SK-N-DZ (cell line): ENCODE measurements at regions not wholly inside any gene's neighbourhood (a gene's known extent, or its start where the extent isn't known, plus 50 kb on each side); places are given as distances from the start of the nearest gene placed in this dataset.
A peak's percentile ranks its signal among the peaks of the same experiment; 100 is the strongest.

ENCODE experiments used
- DNase-seq: peaks from one replicate; pipeline ENCODE4 v3.0.0-alpha.2; 2015; ENCODE audit warnings: low spot score

- DNase-seq = no peak
Measured at GRCh38 chr1:98210064-98210463, 289.2 kb upstream of the DPYD start.

- no peak for DNase-seq
Measured at GRCh38 chr1:98205291-98206017, 284.6 kb upstream of the DPYD start.

DNA sequence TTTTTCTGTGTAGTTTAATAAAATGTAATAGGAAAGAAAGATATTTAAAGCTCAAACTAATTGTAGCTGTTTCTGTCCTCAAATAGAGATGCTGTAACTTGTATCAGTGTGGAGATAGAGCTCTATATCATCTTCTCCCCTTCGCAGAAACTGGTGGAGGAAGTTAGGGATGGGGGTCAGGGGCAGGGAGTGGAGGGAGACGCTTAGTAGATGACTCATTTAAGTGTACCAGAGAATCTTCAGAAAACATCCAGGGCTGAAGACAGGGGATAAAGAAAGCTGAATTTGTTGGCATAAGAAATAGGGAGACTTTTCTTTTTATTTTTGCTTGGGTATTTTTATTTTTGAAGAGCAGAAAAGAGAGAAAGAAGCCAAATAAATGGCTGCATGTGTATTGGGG lies 282.6 kb upstream of the DPYD start:
- no peak for DNase-seq

DNA sequence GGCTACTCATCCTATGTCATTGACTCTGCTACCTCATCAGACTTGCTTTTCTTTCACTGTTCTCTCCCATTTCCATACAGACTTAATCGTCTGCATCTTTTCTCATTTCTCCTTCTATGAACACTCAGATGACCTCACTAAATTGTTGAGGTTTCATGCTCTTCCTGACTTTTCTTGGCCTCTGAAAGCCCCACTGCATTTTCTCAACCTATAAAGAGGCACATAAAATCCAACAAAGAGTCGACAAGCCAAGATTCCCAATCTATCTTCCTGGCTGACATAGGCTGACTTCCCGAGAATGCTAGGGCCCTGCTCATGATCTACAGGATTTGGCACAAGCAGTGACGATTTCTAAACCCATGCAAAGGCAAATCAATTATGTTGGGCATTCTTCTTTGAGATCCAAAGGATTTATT lies 280.8 kb upstream of the DPYD start:
- DNase-seq = no peak

- no peak for DNase-seq
Measured at GRCh38 chr1:98197356-98197755, 276.5 kb upstream of the DPYD start.

GRCh38 chr1:98196012-98196411 lies 275.2 kb upstream of the DPYD start:
- no peak for DNase-seq

DNA sequence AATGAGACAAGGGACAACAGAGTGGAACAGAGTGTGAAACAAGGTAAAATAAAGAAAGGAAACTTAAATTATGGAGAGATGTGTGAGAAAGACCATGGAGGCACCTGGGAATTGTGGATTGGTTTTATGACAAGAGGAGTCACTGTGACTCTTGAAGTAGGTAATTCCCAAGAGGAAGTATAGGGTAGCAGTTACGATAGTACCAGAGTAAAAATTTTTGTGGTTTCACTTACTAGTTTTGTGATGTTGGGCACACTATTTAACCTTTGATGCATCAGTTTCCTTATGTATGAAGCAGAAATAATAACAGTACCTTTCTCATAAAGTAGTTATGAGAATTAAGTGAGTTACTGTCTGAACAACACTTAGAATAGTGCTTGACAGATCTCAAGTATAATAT lies 267.9 kb upstream of the DPYD start:
- no peak for DNase-seq

GRCh38 chr1:98184856-98185255 lies 264.0 kb upstream of the DPYD start:
- DNase-seq = no peak

GRCh38 chr1:98181036-98181764 lies 260.4 kb upstream of the DPYD start:
- no peak for DNase-seq

DNA sequence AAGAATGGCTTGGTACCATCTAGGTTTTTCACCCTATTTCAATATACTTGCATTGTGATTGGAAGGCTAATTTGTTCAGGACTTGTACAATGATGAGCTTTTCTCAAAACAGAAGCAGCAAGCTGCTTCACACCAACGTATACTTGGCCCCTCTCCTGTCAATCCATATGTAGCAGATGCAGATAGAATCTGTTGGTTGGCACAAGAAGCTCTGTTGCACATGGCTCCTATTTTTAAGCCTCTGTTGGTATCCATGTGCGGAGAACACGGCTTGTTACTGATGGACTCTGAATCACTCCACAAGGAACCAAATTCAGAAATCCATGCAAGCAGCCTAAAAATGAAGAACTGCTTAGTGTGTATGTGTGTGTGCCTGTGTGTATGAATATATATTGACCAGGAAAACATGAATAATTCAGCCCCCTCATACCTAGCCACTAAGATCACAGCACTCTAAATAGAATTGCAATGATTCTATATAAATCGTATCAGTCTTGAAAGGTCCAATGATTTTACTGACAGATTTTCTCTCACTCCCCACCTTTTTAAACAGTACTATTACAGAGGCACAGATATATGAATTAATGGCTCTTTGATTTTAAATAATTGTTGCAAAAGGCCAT lies 258.4 kb upstream of the DPYD start:
- DNase-seq = no peak

DNA sequence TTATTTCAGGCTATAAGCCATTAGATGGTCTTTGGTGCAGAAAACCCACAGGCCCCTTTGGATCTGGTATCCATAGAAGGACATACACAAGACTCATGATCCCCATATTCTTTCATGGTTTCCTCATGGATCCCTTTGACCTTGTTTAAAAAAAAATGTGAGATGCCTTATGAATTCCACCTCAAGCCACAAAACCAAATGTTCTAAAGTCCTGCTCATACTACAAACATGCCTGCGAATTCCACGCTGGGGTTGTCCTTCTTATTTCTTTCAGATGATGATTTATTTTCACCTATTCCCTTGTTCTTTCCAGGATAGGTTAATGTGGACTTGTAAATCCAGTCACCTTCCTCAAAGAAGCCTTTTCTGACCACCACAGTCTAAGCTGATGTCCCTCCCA lies 256.9 kb upstream of the DPYD start:
- no peak for DNase-seq

DNA sequence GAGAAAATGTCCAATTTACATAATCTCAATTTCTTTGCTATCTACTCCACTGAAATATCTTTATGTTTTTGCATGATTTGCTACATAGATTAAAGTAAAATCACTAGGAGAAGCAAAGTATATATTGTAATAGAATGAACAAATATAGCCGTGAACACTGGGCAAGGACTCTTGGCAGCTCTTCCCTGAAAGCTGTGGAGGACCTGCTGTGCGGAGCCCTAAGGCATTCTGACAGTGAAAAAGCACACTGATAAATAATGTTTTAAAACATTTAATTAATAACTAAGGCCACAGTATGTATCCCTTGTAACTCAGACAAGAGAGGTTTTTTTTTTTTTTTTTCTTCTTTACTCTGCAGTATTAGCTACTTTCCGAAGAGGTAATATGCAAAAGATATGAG lies 256.1 kb upstream of the DPYD start:
- no peak for DNase-seq

DNA sequence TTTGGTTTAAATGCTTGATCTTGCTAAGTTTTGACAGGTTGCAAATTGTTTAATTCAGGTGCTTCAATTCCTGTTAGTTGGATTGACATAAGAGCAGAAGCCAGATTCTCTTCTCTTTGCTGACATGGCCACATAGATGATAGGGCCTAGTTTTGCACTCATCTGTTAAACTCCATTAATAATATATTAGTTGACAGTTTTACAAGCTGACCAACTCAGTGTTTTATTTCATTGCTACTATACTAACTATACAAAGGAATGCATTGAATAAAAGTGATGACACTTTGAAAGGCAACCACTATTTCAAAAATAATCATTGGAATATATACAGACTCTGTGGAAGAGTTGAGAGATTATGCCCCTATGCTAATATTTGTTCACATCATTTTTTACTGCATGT lies 255.6 kb upstream of the DPYD start:
- no peak for DNase-seq

- no peak for DNase-seq
Measured at GRCh38 chr1:98172578-98172977, 251.7 kb upstream of the DPYD start.

DNA sequence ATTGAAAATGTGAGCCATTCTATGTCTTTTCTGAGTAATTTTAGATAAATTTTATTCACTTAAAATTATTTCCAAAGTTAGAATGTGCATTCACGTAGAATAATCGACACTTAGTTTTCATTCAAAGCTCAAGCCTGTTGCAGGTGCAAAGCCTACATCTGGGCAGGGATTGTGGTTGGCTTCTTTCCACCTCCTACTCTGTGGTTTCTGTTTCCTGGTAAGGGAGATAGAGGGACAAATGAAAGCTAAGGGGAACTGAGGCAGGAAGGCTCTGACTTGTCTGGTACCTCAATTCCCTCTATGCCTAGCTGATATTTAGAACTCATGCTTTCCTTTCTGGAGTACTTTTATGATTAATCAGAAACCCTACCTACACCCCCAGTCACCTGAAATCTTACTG lies 251.2 kb upstream of the DPYD start:
- DNase-seq = no peak

GRCh38 chr1:98164509-98164908 lies 243.7 kb upstream of the DPYD start:
- DNase-seq = no peak

DNA sequence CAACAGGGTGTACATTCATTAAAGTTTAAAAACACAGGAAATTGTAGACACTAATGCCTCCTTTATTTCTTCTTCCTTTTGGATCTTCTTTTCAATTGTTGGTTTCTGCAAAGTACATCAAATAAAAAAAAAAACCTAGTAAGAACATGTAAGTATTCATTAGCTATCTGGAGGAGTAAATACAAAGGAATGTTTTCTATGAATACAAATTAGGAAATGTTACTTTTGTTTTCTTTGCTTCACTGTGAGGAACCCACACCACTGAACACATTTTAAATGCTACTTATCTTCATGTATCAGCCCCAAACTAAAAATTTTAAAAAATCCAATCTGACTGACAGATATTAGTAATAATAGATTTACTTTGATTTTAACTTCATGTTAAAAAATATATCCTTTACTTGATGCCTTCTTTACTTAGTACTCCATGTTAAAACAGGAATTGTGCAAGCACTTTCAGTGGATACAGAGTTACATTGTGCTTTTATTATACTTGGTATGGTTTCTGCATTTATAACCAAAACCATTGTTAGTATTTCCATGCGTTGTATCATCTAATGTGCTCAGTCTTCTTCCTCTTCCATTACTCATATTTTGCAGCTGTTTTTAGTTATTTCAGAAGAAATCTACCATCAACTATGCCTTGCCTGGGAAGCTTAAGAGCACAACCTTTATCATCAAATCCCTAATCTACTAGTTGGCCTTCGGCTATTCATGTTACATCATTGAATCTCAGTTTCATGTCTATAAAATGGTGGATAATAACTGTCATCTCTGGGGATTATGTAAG lies 236.9 kb upstream of the DPYD start:
- DNase-seq = no peak

- DNase-seq = no peak
Measured at GRCh38 chr1:98147280-98147679, 226.4 kb upstream of the DPYD start.

- DNase-seq = no peak
Measured at GRCh38 chr1:98145655-98146054, 224.8 kb upstream of the DPYD start.

- DNase-seq = no peak
Measured at GRCh38 chr1:98143403-98143802, 222.6 kb upstream of the DPYD start.

GRCh38 chr1:98133131-98133530 lies 212.3 kb upstream of the DPYD start:
- no peak for DNase-seq

DNA sequence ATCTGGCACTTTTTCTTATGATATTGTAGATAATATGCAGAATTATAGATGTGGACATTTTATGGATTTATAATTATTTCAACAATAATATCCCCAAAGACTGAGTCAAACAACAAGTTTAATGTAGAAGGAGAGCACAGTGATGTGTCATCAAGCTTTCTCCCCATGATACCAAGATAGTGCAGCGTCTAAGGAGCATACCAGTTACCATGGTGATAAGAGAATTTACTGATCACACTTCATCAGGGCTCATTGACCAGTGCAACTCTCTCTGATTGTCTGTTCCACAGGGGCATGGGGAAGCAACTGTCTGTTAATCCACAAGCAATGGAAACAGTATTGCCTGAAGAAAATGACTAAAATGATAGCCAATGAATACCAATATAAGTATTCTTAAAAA lies 209.6 kb upstream of the DPYD start:
- peak; percentile 24 for DNase-seq
